ENCODE measurements at regions not wholly inside any gene's neighbourhood (a gene's known extent, or its start where the extent isn't known, plus 50 kb on each side); places are given as distances from the start of the nearest gene placed in this dataset.

GRCh38 chr17:34125921-34126320 lies 129.2 kb upstream of the CCL2 start:
- H2AFZ ChIP-seq (ENCODE audit: control insufficient read depth, low read depth, low read length) = no peak overlapping the region
- FAIRE-seq (no peak), DNase-seq (ENCODE audit: low read depth, low spot score) (no peak), ATAC-seq (no peak)
- SMC1A ChIA-PET (ENCODE audit: uncharacterized antibody, unreplicated experiment) = no interaction called here
- no peaks in the 10 kb centered on the region for H3K36me3 ChIP-seq (ENCODE audit: control insufficient read depth in 2 of 2, insufficient read depth in 2 of 2, low read length in 1 of 2)
- H3K9me3 ChIP-seq (replicated peaks; ENCODE audit: control insufficient read depth, insufficient read depth, low read length) = no peaks in the 10 kb centered on the region
- H3K27me3 ChIP-seq (replicated peaks in 1 of 2; ENCODE audit: control insufficient read depth in 2 of 2, insufficient read depth in 2 of 2, low read length in 1 of 2) = peaks cover 0 to 3% of the 10 kb centered on the region in 2 experiments; a peak in 1 of 4 replicates
- 33% methylated on average over 3 of the region's 3 CpGs for WGBS (ENCODE audit: insufficient coverage, insufficient replicate concordance, low lambda C conversion rate, missing lambda C conversion rate)
- POLR2A ChIA-PET = no interaction called here
- RAD21 ChIA-PET (ENCODE audit: unreplicated experiment) = interaction anchor here (0.6 kb wide), 1 partner anchor 64 kb away, joined by 3 read pairs; no protein-coding TSS in a partner anchor
- TF ChIP-seq JUND (IDR thresholded peaks at IDR 0.05; ENCODE audit: low read depth, low read length) = no peak
- no peak for TF ChIP-seq RFX5 (IDR thresholded peaks at IDR 0.05; ENCODE audit: low read depth, low read length)
- no peak for TF ChIP-seq CBFB (IDR thresholded peaks at IDR 0.05; ENCODE audit: low read depth)
- no peak for TF ChIP-seq SUZ12 (IDR thresholded peaks at IDR 0.05; ENCODE audit: unreplicated experiment)
- TF ChIP-seq ZZZ3 (IDR thresholded peaks at IDR 0.05; ENCODE audit: control insufficient read depth, insufficient read length, low read depth) = no peak
- no peak for TF ChIP-seq MEF2B (IDR thresholded peaks at IDR 0.05; ENCODE audit: partially characterized antibody, poor library complexity, severe bottlenecking)
- no peak for TF ChIP-seq SMC3 (IDR thresholded peaks at IDR 0.05; ENCODE audit: borderline replicate concordance, low read length)
- TF ChIP-seq SMAD1 (IDR thresholded peaks at IDR 0.05; ENCODE audit: low read depth, partially characterized antibody) = no peak
- no peak for TF ChIP-seq EZH2 (IDR thresholded peaks at IDR 0.05; ENCODE audit: borderline replicate concordance, control insufficient read depth, low read depth, low read length)
- no peak for TF ChIP-seq ZSCAN29 (IDR thresholded peaks at IDR 0.05)
- TF ChIP-seq STAT1 (conservative IDR thresholded peaks at IDR 0.05) = no peak
- no peak overlapping the region for H3K4me3 ChIP-seq
- no peak overlapping the region for H3K4me2 ChIP-seq (ENCODE audit: control insufficient read depth, insufficient read depth)
- no peak overlapping the region for H3K27ac ChIP-seq (ENCODE audit: control insufficient read depth, insufficient read depth)
- peaks cover 3% of the 10 kb centered on the region for H3K4me1 ChIP-seq (ENCODE audit: control insufficient read depth, insufficient read depth, low read length)
- no peak overlapping the region for H3K9ac ChIP-seq (ENCODE audit: control insufficient read depth, insufficient read depth, low read length)
- in situ Hi-C loops (cut with MboI) (no loop called here), intact Hi-C loops (cut with micrococcal nuclease; ENCODE audit: unreplicated experiment) (no loop called here)
- CTCF ChIA-PET = no interaction called here
- BruUV-seq (replicated peaks) = no TSS peak
- no peaks in the 10 kb centered on the region for H3K79me2 ChIP-seq (ENCODE audit: control insufficient read depth, insufficient read depth, low read length)
- H4K20me1 ChIP-seq (ENCODE audit: control insufficient read depth, insufficient read depth) = no peaks in the 10 kb centered on the region

All from GM12878 (cell line).